B cell (primary cell): ENCODE measurements at regions not wholly inside any gene's neighbourhood (a gene's known extent, or its start where the extent isn't known, plus 50 kb on each side); places are given as distances from the start of the nearest gene placed in this dataset.

ENCODE experiments used
- ATAC-seq: fragments of 200-7000 bp; cut with Tn5 transposase; one replicate; pipeline ENCODE4 v1.10.0; 2021; ENCODE audit warnings: low read depth, mild to moderate bottlenecking, moderate number of reproducible peaks, moderate library complexity
- CTCF ChIA-PET: fragments of 350-600 bp; sonication (Branson Sonifier 250); formaldehyde crosslinking; loops from one replicate; lab custom pipeline; 2021; ENCODE audit warnings: antibody characterized with exemption, inconsistent platforms; lab: Charles Lee
- POLR2A ChIA-PET: fragments of 350-600 bp; sonication (Branson Sonifier 250); formaldehyde crosslinking; loops from one replicate; lab custom pipeline; 2021; ENCODE audit warnings: antibody characterized with exemption; lab: Charles Lee
- DNase-seq: peaks from one replicate; pipeline ENCODE4 v3.0.0; 2013
- H2AFZ ChIP-seq: 2 replicates; pipeline ENCODE4 v1.6.1; 2012; ENCODE audit warnings: mild to moderate bottlenecking, low read depth, low read length; ENCODE audit not compliant: insufficient read depth, poor library complexity, severe bottlenecking
- H3K27ac ChIP-seq, 2 donors: 1 replicate in 1 of 2; 2 replicates in 1 of 2; pipeline ENCODE4 v1.5.1; 2012 to 2013; ENCODE audit warnings: low read length in 2 of 2, mild to moderate bottlenecking in 2 of 2, moderate library complexity in 1 of 2
- H3K27me3 ChIP-seq, 4 experiments: fragments of 200-600 bp in 1 of 4; sonication (generic) in 1 of 4; replicated peaks in 1 of 4; 1 replicate in 2 of 4; 2 replicates in 2 of 4; pipeline versions ENCODE4 v1.6.1 to v1.7.0; 2013 to 2016; ENCODE audit warnings: low read length in 3 of 4, mild to moderate bottlenecking in 2 of 4, mixed read lengths in 1 of 4, moderate library complexity in 1 of 4; ENCODE audit not compliant: insufficient read depth in 4 of 4, control insufficient read depth in 3 of 4; ENCODE audit errors: control extremely low read depth in 1 of 4
- H3K36me3 ChIP-seq, 2 experiments: replicated peaks in 1 of 2; 1 replicate in 1 of 2; 2 replicates in 1 of 2; pipeline versions ENCODE4 v1.6.1 to v1.7.1; 2013; ENCODE audit warnings: low read length in 1 of 2; ENCODE audit not compliant: insufficient read depth in 2 of 2, control insufficient read depth in 1 of 2; ENCODE audit errors: control extremely low read depth in 1 of 2, extremely low read depth in 1 of 2
- H3K4me1 ChIP-seq, 2 donors: fragments of 200-600 bp in 1 of 2; sonication (generic) in 1 of 2; 1 replicate in 1 of 2; 2 replicates in 1 of 2; pipeline versions ENCODE4 v1.5.1 to v1.6.1; 2013 to 2017; ENCODE audit warnings: low read length in 2 of 2; ENCODE audit not compliant: control insufficient read depth in 2 of 2, insufficient read depth in 2 of 2
- H3K4me2 ChIP-seq: replicated peaks from 2 replicates; pipeline ENCODE3; 2012; ENCODE audit warnings: mild to moderate bottlenecking, low read depth, low read length; ENCODE audit not compliant: poor library complexity, severe bottlenecking
- H3K4me3 ChIP-seq, 5 experiments: fragments of 200-600 bp in 1 of 5; sonication (generic) in 1 of 5; 1 replicate in 3 of 5; 2 replicates in 2 of 5; pipeline versions ENCODE4 v1.5.1 to v1.7.0; 2011 to 2016; ENCODE audit warnings: low read length in 4 of 5, mild to moderate bottlenecking in 4 of 5, low read depth in 2 of 5, control low read depth in 1 of 5, moderate library complexity in 1 of 5; ENCODE audit not compliant: insufficient read depth in 1 of 5; ENCODE audit errors: control extremely low read depth in 1 of 5, extremely low read depth in 1 of 5
- H3K79me2 ChIP-seq: fragments of 200-600 bp; sonication (generic); one replicate; pipeline ENCODE4 v1.6.0; 2016; ENCODE audit warnings: low read length; ENCODE audit not compliant: control insufficient read depth, insufficient read depth
- H3K9ac ChIP-seq: fragments of 200-600 bp; sonication (generic); 2 replicates; pipeline ENCODE4 v1.6.1; 2017; ENCODE audit warnings: mild to moderate bottlenecking, low read length, moderate library complexity
- H3K9me3 ChIP-seq, 3 donors: one replicate each; pipeline versions ENCODE4 v1.6.1 to v1.7.1; 2013; ENCODE audit warnings: low read length in 2 of 3; ENCODE audit not compliant: control insufficient read depth in 2 of 3, insufficient read depth in 1 of 3; ENCODE audit errors: control extremely low read depth in 1 of 3
- H4K20me1 ChIP-seq: 2 replicates; pipeline ENCODE4 v1.6.0; 2012; ENCODE audit warnings: mild to moderate bottlenecking, low read length; ENCODE audit not compliant: insufficient read depth, control insufficient read depth, poor library complexity, severe bottlenecking
- H3K27ac Mint-ChIP-seq: one replicate; pipeline ENCODE4 v1.8.0; 2021; ENCODE audit warnings: mixed read lengths
- H3K27me3 Mint-ChIP-seq: one replicate; pipeline ENCODE4 v1.8.0; 2021; ENCODE audit warnings: mixed read lengths
- H3K4me1 Mint-ChIP-seq: one replicate; pipeline ENCODE4 v1.8.0; 2021; ENCODE audit warnings: mixed read lengths
- H3K4me3 Mint-ChIP-seq: one replicate; pipeline ENCODE4 v1.8.0; 2021; ENCODE audit warnings: mixed read lengths
- H3K9me3 Mint-ChIP-seq: one replicate; pipeline ENCODE4 v1.8.0; 2022; ENCODE audit warnings: mixed read lengths; ENCODE audit not compliant: insufficient read depth
- EZH2 ChIP-seq: IDR thresholded peaks from 2 replicates; pipeline ENCODE4 v1.6.1; 2012; ENCODE audit warnings: borderline replicate concordance, low read depth, mild to moderate bottlenecking, moderate library complexity, low read length; ENCODE audit not compliant: insufficient read depth, poor library complexity, severe bottlenecking
- WGBS: methylation state at CpG from one replicate; pipeline ENCODE4 v1.1.5; 2013; ENCODE audit warnings: missing lambda C conversion rate; ENCODE audit not compliant: insufficient coverage; 5-methylcytosine and 5-hydroxymethylcytosine counted together
- intact Hi-C: fragments of 100-400 bp; cut with micrococcal nuclease; formaldehyde crosslinking; loops from one replicate; pipeline ENCODE4 v1.10.0; 2022
- TF ChIP-seq, protein P1 (sequence below): fragments of 200-600 bp; IDR thresholded peaks from one replicate; pipeline ENCODE4 v1.8.0; 2022; ENCODE audit warnings: antibody characterized with exemption, mild to moderate bottlenecking

DNA sequence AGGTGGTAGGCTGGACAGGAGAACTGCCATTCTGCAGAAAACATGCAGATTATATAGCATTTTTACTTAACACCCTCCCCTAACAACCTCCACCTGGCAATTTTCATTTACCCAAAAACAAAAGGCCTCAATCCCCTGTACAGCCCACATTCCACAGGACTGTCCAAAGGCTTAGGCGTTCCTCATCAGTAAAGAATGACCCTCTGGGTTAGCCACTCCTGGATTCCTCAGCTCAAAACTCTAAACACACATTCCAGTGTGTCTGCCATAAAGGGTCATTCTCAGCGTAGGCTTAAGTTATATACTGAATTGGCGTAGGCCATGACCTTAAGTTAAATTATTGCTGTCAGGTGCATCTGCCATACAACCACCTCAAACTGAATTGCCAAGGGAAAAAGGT is 261.8 kb upstream of the CHAC2 start:
- ATAC-seq (no peak), DNase-seq (no peak)
- 93% methylated on average over 3 of the region's 3 CpGs for WGBS
- no peaks in the 10 kb centered on the region for H3K79me2 ChIP-seq
- ChIA-PET CTCF (no interaction called here), POLR2A (no interaction called here)
- no peaks in the 10 kb centered on the region for H3K4me1 ChIP-seq
- Mint-ChIP-seq H3K4me1 (no peaks in the 10 kb centered on the region), H3K4me3 (no peak overlapping the region), H3K9me3 (no peaks in the 10 kb centered on the region), H3K27ac (no peak overlapping the region), H3K27me3 (peaks cover 4% of the 10 kb centered on the region)
- no peaks in the 10 kb centered on the region for H3K27me3 ChIP-seq
- no peaks in the 10 kb centered on the region for H3K9me3 ChIP-seq
- no peaks in the 10 kb centered on the region for H3K36me3 ChIP-seq
- H4K20me1 ChIP-seq, result no peaks in the 10 kb centered on the region
- H3K4me3 ChIP-seq, result no peak overlapping the region
- no peak overlapping the region for H2AFZ ChIP-seq
- TF ChIP-seq EZH2, result no peak
- TF ChIP-seq, protein P1, sequence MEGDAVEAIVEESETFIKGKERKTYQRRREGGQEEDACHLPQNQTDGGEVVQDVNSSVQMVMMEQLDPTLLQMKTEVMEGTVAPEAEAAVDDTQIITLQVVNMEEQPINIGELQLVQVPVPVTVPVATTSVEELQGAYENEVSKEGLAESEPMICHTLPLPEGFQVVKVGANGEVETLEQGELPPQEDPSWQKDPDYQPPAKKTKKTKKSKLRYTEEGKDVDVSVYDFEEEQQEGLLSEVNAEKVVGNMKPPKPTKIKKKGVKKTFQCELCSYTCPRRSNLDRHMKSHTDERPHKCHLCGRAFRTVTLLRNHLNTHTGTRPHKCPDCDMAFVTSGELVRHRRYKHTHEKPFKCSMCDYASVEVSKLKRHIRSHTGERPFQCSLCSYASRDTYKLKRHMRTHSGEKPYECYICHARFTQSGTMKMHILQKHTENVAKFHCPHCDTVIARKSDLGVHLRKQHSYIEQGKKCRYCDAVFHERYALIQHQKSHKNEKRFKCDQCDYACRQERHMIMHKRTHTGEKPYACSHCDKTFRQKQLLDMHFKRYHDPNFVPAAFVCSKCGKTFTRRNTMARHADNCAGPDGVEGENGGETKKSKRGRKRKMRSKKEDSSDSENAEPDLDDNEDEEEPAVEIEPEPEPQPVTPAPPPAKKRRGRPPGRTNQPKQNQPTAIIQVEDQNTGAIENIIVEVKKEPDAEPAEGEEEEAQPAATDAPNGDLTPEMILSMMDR, result no peak
- H3K4me2 ChIP-seq, result no peak overlapping the region
- H3K9ac ChIP-seq, result no peak overlapping the region
- H3K27ac ChIP-seq, result no peak overlapping the region
- intact Hi-C loops, result no loop called here

DNA sequence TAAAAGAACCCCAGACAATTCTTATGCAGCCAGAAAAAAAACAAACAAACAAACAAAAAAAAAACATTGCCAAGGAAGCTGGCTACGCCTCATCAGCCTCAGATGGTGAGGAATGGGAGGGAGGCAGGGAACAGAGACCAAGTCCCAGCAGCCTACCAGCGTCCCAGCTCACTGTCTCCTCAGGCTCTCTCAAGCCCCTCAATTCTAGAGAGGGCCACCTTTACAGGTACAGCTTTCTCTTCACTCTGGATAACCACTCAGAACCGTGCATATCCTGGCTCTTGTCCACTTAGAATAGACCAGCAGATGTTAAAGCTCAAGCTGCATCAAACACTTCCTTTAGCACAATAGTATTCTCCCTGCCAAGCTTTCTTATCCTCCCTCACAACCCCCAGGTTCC is 263.1 kb upstream of the CHAC2 start:
- 49% methylated on average over 3 of the region's 3 CpGs for WGBS

More for the DNA sequence above, 263.1 kb upstream of the CHAC2 start:
- no peaks in the 10 kb centered on the region for H3K4me1 ChIP-seq
- CTCF ChIA-PET, result interaction anchor here (0.7 kb wide), 1 partner anchor 18 kb away, joined by 3 read pairs; no protein-coding TSS in a partner anchor
- TF ChIP-seq, protein P1, result no peak
- no peak for TF ChIP-seq EZH2
- ATAC-seq, result no peak
- Mint-ChIP-seq H3K27ac (no peak overlapping the region), H3K9me3 (no peaks in the 10 kb centered on the region), H3K4me3 (no peak overlapping the region), H3K4me1 (no peaks in the 10 kb centered on the region), H3K27me3 (peaks cover 4% of the 10 kb centered on the region)
- H3K4me3 ChIP-seq, result no peak overlapping the region
- no peak for DNase-seq
- no peaks in the 10 kb centered on the region for H4K20me1 ChIP-seq
- POLR2A ChIA-PET, result no interaction called here
- no peaks in the 10 kb centered on the region for H3K27me3 ChIP-seq
- H3K79me2 ChIP-seq, result no peaks in the 10 kb centered on the region
- H2AFZ ChIP-seq, result no peak overlapping the region
- H3K36me3 ChIP-seq, result no peaks in the 10 kb centered on the region
- intact Hi-C loops, result no loop called here
- no peak overlapping the region for H3K27ac ChIP-seq
- no peak overlapping the region for H3K4me2 ChIP-seq
- H3K9ac ChIP-seq, result no peak overlapping the region
- H3K9me3 ChIP-seq, result no peaks in the 10 kb centered on the region
